ENCODE measurements at regions not wholly inside any gene's neighbourhood (a gene's known extent, or its start where the extent isn't known, plus 50 kb on each side); places are given as distances from the start of the nearest gene placed in this dataset.

- intact Hi-C loops (cut with DNase I; ENCODE audit: low total_unique reads) = loop anchor here (5.0 to 10.0 kb wide), 2 partner anchors 379 to 532 kb away; no protein-coding TSS in a partner anchor
- peaks cover 36 to 40% of the 10 kb centered on the region in 2 donors for H3K4me1 ChIP-seq
- H3K27ac ChIP-seq = peak overlapping the region in 1 of 4 donors; percentile 5
- no peaks in the 10 kb centered on the region for H3K36me3 ChIP-seq
- in situ Hi-C loops (cut with MboI; ENCODE audit: low sequenced_read_pairs in 4 of 4) = loop anchor here (5.0 to 25.0 kb wide), 5 partner anchors 241 to 398 kb away; no protein-coding TSS in a partner anchor
- ATAC-seq (no peak), DNase-seq (no peak)
- H3K9me3 ChIP-seq = no peaks in the 10 kb centered on the region
- no peaks in the 10 kb centered on the region for H3K27me3 ChIP-seq
- TF ChIP-seq, protein P1, sequence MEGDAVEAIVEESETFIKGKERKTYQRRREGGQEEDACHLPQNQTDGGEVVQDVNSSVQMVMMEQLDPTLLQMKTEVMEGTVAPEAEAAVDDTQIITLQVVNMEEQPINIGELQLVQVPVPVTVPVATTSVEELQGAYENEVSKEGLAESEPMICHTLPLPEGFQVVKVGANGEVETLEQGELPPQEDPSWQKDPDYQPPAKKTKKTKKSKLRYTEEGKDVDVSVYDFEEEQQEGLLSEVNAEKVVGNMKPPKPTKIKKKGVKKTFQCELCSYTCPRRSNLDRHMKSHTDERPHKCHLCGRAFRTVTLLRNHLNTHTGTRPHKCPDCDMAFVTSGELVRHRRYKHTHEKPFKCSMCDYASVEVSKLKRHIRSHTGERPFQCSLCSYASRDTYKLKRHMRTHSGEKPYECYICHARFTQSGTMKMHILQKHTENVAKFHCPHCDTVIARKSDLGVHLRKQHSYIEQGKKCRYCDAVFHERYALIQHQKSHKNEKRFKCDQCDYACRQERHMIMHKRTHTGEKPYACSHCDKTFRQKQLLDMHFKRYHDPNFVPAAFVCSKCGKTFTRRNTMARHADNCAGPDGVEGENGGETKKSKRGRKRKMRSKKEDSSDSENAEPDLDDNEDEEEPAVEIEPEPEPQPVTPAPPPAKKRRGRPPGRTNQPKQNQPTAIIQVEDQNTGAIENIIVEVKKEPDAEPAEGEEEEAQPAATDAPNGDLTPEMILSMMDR (IDR thresholded peaks at IDR 0.05 in 4 of 5, conservative IDR thresholded peaks at IDR 0.05 in 1 of 5) = no peak
- TF ChIP-seq POLR2A (IDR thresholded peaks at IDR 0.05) = no peak
- no peak overlapping the region for H3K4me3 ChIP-seq
Measured at GRCh38 chr6:163714179-163714578, 299.7 kb downstream of the QKI start.

DNA sequence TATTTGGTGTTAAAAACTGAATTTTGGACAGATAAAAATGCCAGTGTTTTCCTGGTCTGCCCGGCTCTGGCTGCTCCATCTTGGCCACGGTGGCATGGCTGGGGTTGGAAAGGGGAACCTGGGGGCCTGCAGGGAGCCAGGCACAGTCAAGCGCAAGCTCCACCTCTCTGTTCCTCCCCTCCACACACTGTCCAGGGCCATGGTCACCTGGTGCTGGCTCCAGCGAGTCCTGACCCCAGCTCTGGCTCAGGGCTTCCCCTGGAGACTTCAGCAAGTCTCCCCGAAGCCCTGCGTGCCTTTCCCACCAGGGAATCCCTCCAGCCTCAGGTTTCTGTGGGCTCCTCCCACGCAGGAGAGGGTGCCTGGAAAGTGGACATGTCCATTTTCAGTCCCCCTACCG lies 298.5 kb downstream of the QKI start:
- H3K4me1 ChIP-seq = peaks cover 47 to 52% of the 10 kb centered on the region in 2 donors
- TF ChIP-seq, protein P1 (IDR thresholded peaks at IDR 0.05 in 4 of 5, conservative IDR thresholded peaks at IDR 0.05 in 1 of 5) = no peak
- TF ChIP-seq POLR2A (IDR thresholded peaks at IDR 0.05) = no peak
- no peaks in the 10 kb centered on the region for H3K36me3 ChIP-seq
- H3K9me3 ChIP-seq = no peaks in the 10 kb centered on the region
- in situ Hi-C loops (cut with MboI; ENCODE audit: low sequenced_read_pairs in 4 of 4) (loop anchor here (5.0 to 25.0 kb wide), 5 partner anchors 242 to 399 kb away; no protein-coding TSS in a partner anchor), intact Hi-C loops (cut with DNase I; ENCODE audit: low total_unique reads) (loop anchor here (5.0 to 10.0 kb wide), 2 partner anchors 378 to 531 kb away; no protein-coding TSS in a partner anchor)
- no peak for ATAC-seq
- H3K4me3 ChIP-seq = no peak overlapping the region
- no peak for DNase-seq
- H3K27me3 ChIP-seq = no peaks in the 10 kb centered on the region
- H3K27ac ChIP-seq = peak overlapping the region; percentile 45 to 90 (median 72)

- ATAC-seq (no peak), DNase-seq (no peak)
- Histone ChIP-seq H3K36me3 (no peaks in the 10 kb centered on the region), H3K4me3 (no peak overlapping the region), H3K9me3 (no peaks in the 10 kb centered on the region), H3K27ac (peak overlapping the region; percentile 45 to 90 (median 72)), H3K27me3 (no peaks in the 10 kb centered on the region), H3K4me1 (peaks cover 52 to 56% of the 10 kb centered on the region in 2 donors)
- no peak for TF ChIP-seq POLR2A (IDR thresholded peaks at IDR 0.05)
- TF ChIP-seq, protein P1 (IDR thresholded peaks at IDR 0.05 in 4 of 5, conservative IDR thresholded peaks at IDR 0.05 in 1 of 5) = no peak
- in situ Hi-C loops (cut with MboI; ENCODE audit: low sequenced_read_pairs in 4 of 4) = loop anchor here (5.0 to 25.0 kb wide), 5 partner anchors 242 to 400 kb away; no protein-coding TSS in a partner anchor
- intact Hi-C loops (cut with DNase I; ENCODE audit: low total_unique reads) = loop anchor here (5.0 to 10.0 kb wide), 2 partner anchors 378 to 530 kb away; no protein-coding TSS in a partner anchor
Measured at GRCh38 chr6:163712566-163712961, 298.0 kb downstream of the QKI start.

- DNase-seq (peak; percentile 87 to 96), ATAC-seq (peak; percentile 78)
- Histone ChIP-seq H3K27ac (peak overlapping the region; percentile 71 to 90 (median 75)), H3K9me3 (no peaks in the 10 kb centered on the region), H3K27me3 (no peaks in the 10 kb centered on the region), H3K4me3 (no peak overlapping the region), H3K36me3 (no peaks in the 10 kb centered on the region), H3K4me1 (peaks cover 58 to 63% of the 10 kb centered on the region in 2 donors)
- in situ Hi-C loops (cut with MboI; ENCODE audit: low sequenced_read_pairs in 4 of 4) = loop anchor here (5.0 to 25.0 kb wide), 5 partner anchors 243 to 400 kb away; no protein-coding TSS in a partner anchor
- intact Hi-C loops (cut with DNase I; ENCODE audit: low total_unique reads) = loop anchor here (1.0 to 10.0 kb wide), 8 partner anchors 47 to 530 kb away; no protein-coding TSS in a partner anchor
- no peak for TF ChIP-seq POLR2A (IDR thresholded peaks at IDR 0.05)
- TF ChIP-seq, protein P1 (IDR thresholded peaks at IDR 0.05 in 4 of 5, conservative IDR thresholded peaks at IDR 0.05 in 1 of 5) = peak; percentile 40 to 66 (median 47)
Measured at GRCh38 chr6:163711615-163712565, 297.4 kb downstream of the QKI start.

Measured in gastrocnemius medialis (tissue), 4 donors.